ENCODE measurements at regions not wholly inside any gene's neighbourhood (a gene's known extent, or its start where the extent isn't known, plus 50 kb on each side); places are given as distances from the start of the nearest gene placed in this dataset.

DNA sequence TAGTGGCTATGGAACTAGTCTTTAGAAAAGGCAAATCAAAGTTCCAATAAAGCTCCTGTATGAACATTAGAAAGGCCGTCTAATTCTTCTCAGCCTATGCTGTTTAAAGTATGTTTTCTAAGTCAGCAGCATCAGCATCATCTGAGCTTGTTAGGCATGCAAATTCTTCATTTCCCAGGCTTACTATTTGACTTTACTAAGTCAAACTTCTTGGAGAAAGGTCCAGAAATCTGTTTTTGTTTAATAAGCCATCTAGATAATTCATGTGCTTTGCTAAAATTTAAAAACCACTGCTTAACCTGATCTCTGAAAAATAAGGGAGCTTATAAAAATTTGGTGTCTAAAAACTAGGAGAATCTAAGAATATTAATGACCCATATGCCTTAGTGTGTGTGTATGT, 200.2 kb upstream of the SGCD start:
- TF ChIP-seq GATA2 (IDR thresholded peaks at IDR 0.05; ENCODE audit: low read depth, low read length) (no peak), GATA3 (IDR thresholded peaks at IDR 0.05; ENCODE audit: low read depth, low read length) (no peak)

Data from SH-SY5Y (cell line).